ENCODE measurements at regions not wholly inside any gene's neighbourhood (a gene's known extent, or its start where the extent isn't known, plus 50 kb on each side); places are given as distances from the start of the nearest gene placed in this dataset.
A peak's percentile ranks its signal among the peaks of the same experiment; 100 is the strongest.

GRCh38 chr10:64708884-64709681 is 1187.9 kb downstream of the REEP3 start:
- H3K4me3 Mint-ChIP-seq = no peak overlapping the region
- H3K27me3 Mint-ChIP-seq (ENCODE audit: low read depth, poor library complexity) = no peaks in the 10 kb centered on the region
- no peaks in the 10 kb centered on the region for H3K4me1 Mint-ChIP-seq
- TF ChIP-seq CTCF (IDR thresholded peaks at IDR 0.05) = no peak
- no peaks in the 10 kb centered on the region for H3K9me3 Mint-ChIP-seq
- no peak overlapping the region for H3K27ac Mint-ChIP-seq
- DNase-seq = no peak
- no peaks in the 10 kb centered on the region for H3K36me3 Mint-ChIP-seq (ENCODE audit: low read depth)

DNA sequence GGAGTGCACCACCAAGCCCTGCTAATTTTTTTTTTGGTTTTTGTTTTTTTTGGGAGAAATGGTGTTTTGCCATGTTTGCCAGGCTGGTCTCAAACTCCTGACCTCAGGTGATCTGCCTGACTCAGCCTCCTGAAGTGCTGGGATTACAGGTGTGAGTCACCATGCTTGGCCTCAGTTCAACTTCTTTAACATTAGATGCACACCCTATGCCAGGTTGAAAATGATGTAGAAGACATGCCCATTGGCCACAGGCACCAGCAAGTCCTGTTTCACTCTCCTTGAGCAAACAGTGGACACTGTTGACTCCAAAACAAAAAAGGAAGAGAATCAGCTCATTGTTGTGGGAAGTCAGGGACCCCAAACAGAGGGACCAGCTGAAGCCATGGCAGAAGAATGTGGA is 1205.3 kb downstream of the REEP3 start:
- no peak for TF ChIP-seq CTCF (IDR thresholded peaks at IDR 0.05)
- DNase-seq = no peak
- no peaks in the 10 kb centered on the region for H3K4me1 Mint-ChIP-seq
- no peaks in the 10 kb centered on the region for H3K36me3 Mint-ChIP-seq (ENCODE audit: low read depth)
- no peak overlapping the region for H3K27ac Mint-ChIP-seq
- no peaks in the 10 kb centered on the region for H3K27me3 Mint-ChIP-seq (ENCODE audit: low read depth, poor library complexity)
- no peak overlapping the region for H3K4me3 Mint-ChIP-seq
- peaks cover 13% of the 10 kb centered on the region for H3K9me3 Mint-ChIP-seq

GRCh38 chr10:64731016-64731415 is 1209.8 kb downstream of the REEP3 start:
- H3K4me3 Mint-ChIP-seq = no peak overlapping the region
- peaks cover 13% of the 10 kb centered on the region for H3K9me3 Mint-ChIP-seq
- H3K36me3 Mint-ChIP-seq (ENCODE audit: low read depth) = no peaks in the 10 kb centered on the region
- H3K27ac Mint-ChIP-seq = no peak overlapping the region
- no peaks in the 10 kb centered on the region for H3K27me3 Mint-ChIP-seq (ENCODE audit: low read depth, poor library complexity)
- no peak for TF ChIP-seq CTCF (IDR thresholded peaks at IDR 0.05)
- H3K4me1 Mint-ChIP-seq = no peaks in the 10 kb centered on the region
- no peak for DNase-seq

GRCh38 chr10:64732372-64732957 is 1211.3 kb downstream of the REEP3 start:
- no peak for DNase-seq
- H3K27ac Mint-ChIP-seq = no peak overlapping the region
- H3K27me3 Mint-ChIP-seq (ENCODE audit: low read depth, poor library complexity) = no peaks in the 10 kb centered on the region
- no peak for TF ChIP-seq CTCF (IDR thresholded peaks at IDR 0.05)
- no peaks in the 10 kb centered on the region for H3K4me1 Mint-ChIP-seq
- H3K4me3 Mint-ChIP-seq = no peak overlapping the region
- H3K9me3 Mint-ChIP-seq = peaks cover 27% of the 10 kb centered on the region
- H3K36me3 Mint-ChIP-seq (ENCODE audit: low read depth) = no peaks in the 10 kb centered on the region

DNA sequence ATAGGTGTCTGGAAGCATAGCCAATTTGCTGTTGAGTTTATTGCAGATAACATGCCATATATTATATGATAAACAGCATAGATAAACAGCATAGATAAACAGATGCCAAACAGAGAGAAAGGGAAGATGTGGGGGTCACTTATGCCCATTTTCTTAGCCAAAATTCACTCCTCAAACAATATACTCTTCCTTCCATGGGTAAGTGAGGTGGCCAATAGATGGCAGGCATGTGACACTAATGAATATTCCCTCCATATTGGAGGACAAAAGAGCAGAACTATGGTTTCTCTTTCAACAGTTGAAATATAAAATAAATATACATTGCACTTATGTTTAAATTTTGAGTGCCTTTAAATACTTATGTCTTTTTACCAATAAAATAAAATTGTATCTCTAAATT is 1212.8 kb downstream of the REEP3 start:
- no peaks in the 10 kb centered on the region for H3K27me3 Mint-ChIP-seq (ENCODE audit: low read depth, poor library complexity)
- no peak overlapping the region for H3K27ac Mint-ChIP-seq
- H3K4me3 Mint-ChIP-seq = no peak overlapping the region
- H3K9me3 Mint-ChIP-seq = peaks cover 18% of the 10 kb centered on the region
- peak; percentile 7 for DNase-seq
- no peaks in the 10 kb centered on the region for H3K36me3 Mint-ChIP-seq (ENCODE audit: low read depth)
- TF ChIP-seq CTCF (IDR thresholded peaks at IDR 0.05) = peak; percentile 39
- H3K4me1 Mint-ChIP-seq = no peaks in the 10 kb centered on the region

GRCh38 chr10:64738462-64738861 is 1217.3 kb downstream of the REEP3 start:
- Mint-ChIP-seq H3K36me3 (ENCODE audit: low read depth) (no peaks in the 10 kb centered on the region), H3K4me1 (no peaks in the 10 kb centered on the region), H3K9me3 (peaks cover 25% of the 10 kb centered on the region), H3K27ac (no peak overlapping the region), H3K4me3 (no peak overlapping the region), H3K27me3 (ENCODE audit: low read depth, poor library complexity) (no peaks in the 10 kb centered on the region)
- TF ChIP-seq CTCF (IDR thresholded peaks at IDR 0.05) = no peak
- no peak for DNase-seq
